Stimulated activated CD4-positive, alpha-beta T cell treated with anti-CD3 and anti-CD28 coated beads, Interleukin-1b, Interleukin-23, amount 100 ng/mL, for 1 hour (primary cell): ENCODE measurements at regions not wholly inside any gene's neighbourhood (a gene's known extent, or its start where the extent isn't known, plus 50 kb on each side); places are given as distances from the start of the nearest gene placed in this dataset.
"Not testable (repeated sequence)": the region's sequence is repeated elsewhere in the genome, so short reads cannot be mapped to it uniquely, and the experiment has no call there.

ENCODE experiments used
- DNase-seq, 2 donors: peaks; one replicate each; pipeline ENCODE4 v3.0.0-alpha.2; 2020; ENCODE audit warnings: low read depth in 2 of 2

- no peak for DNase-seq
Measured at GRCh38 chr9:87781331-87781730, 55.4 kb downstream of the CTSL start.

- no peak for DNase-seq
Measured at GRCh38 chr9:87783180-87783579, 57.3 kb downstream of the CTSL start.

- not testable (repeated sequence) for DNase-seq
Measured at GRCh38 chr9:87785315-87785970, 59.5 kb downstream of the CTSL start.

- DNase-seq, result no peak
Measured at GRCh38 chr9:87786423-87786822, 60.5 kb downstream of the CTSL start.

GRCh38 chr9:87786876-87787275, 61.0 kb downstream of the CTSL start:
- DNase-seq, result no peak

GRCh38 chr9:87787735-87788134, 61.8 kb downstream of the CTSL start:
- no peak for DNase-seq

- no peak for DNase-seq
Measured at GRCh38 chr9:87792831-87793288, 66.9 kb downstream of the CTSL start.

GRCh38 chr9:87793292-87793691, 67.4 kb downstream of the CTSL start:
- DNase-seq, result no peak

GRCh38 chr9:87795178-87795577, 69.3 kb downstream of the CTSL start:
- no peak for DNase-seq

GRCh38 chr9:87796196-87796595, 70.3 kb downstream of the CTSL start:
- no peak for DNase-seq

GRCh38 chr9:87798261-87798833, 72.4 kb downstream of the CTSL start:
- DNase-seq, result no peak

- DNase-seq, result no peak
Measured at GRCh38 chr9:87799503-87799902, 73.6 kb downstream of the CTSL start.

- DNase-seq, result no peak
Measured at GRCh38 chr9:87800456-87800855, 74.5 kb downstream of the CTSL start.

- no peak for DNase-seq
Measured at GRCh38 chr9:87801013-87801412, 75.1 kb downstream of the CTSL start.

- DNase-seq, result no peak
Measured at GRCh38 chr9:87803166-87803565, 77.2 kb downstream of the CTSL start.

- DNase-seq, result no peak
Measured at GRCh38 chr9:87803623-87804345, 77.9 kb downstream of the CTSL start.

GRCh38 chr9:87805259-87805658, 77.4 kb upstream of the SPATA31E1 start:
- no peak for DNase-seq

GRCh38 chr9:87810008-87810407, 72.7 kb upstream of the SPATA31E1 start:
- DNase-seq, result no peak

GRCh38 chr9:87810679-87811178, 71.9 kb upstream of the SPATA31E1 start:
- DNase-seq, result no peak

- DNase-seq, result peak in 1 of 2 donors; percentile 12
Measured at GRCh38 chr9:87812375-87813118, 70.1 kb upstream of the SPATA31E1 start.

- DNase-seq, result no peak
Measured at GRCh38 chr9:87813119-87813463, 69.6 kb upstream of the SPATA31E1 start.

GRCh38 chr9:87816036-87816435, 66.6 kb upstream of the SPATA31E1 start:
- no peak for DNase-seq
